ENCODE measurements at regions not wholly inside any gene's neighbourhood (a gene's known extent, or its start where the extent isn't known, plus 50 kb on each side); places are given as distances from the start of the nearest gene placed in this dataset.

DNA sequence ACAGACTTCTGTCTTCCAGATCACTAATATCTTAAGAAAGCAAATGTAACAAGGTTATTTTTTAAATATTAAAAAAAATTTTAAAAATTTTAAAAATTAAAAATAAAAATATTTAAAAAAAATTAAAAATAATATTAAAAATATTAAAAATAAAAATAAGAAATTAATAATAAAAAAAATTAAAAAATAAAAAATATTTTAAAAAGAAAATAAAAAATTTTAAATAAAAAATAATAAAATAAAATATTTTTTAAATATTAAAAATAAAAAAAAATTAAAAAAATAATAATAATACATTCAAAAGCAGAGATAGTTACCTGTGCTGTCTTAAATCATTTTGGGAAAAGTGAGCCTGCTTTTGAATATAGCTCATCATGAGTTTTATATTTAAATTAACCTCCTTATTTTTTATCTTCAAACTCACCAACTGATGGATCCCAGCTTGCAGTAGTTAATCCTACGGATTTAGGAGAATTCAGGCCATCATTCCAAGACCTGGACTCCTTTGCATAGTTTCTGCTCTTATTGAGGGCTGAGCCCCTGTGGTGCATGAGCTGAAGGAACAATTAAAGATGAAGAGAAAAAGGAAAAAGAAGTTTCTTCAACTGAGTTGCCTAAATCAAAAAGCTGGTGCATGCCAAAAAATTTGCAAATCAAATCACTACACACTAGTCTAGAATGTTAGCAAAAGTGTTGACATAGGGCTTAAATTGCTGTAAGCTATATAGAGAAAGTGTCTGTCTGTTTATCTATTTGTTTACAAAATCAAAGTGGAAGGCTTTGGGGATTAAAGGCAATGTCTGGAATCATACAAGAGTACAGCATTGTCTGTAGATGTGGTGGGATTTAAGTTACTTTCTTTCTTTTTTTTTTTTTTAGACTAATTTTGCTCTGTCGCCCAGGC lies 50.5 kb upstream of the ZNF438 start:
- in situ Hi-C loops (cut with HindIII; ENCODE audit: low pct_ligation_motif_present, low pct_unique_long_range_greater_than_20kb, low sequenced_read_pairs), result no loop called here
- DNase-seq, result no peak

- peak; percentile 75 for DNase-seq
- in situ Hi-C loops (cut with HindIII; ENCODE audit: low pct_ligation_motif_present, low pct_unique_long_range_greater_than_20kb, low sequenced_read_pairs), result no loop called here
These were observed 52.1 kb upstream of the ZNF438 start for GRCh38 chr10:31083765-31084184.

GRCh38 chr10:31087011-31087410 lies 55.3 kb upstream of the ZNF438 start:
- DNase-seq, result no peak
- in situ Hi-C loops (cut with HindIII; ENCODE audit: low pct_ligation_motif_present, low pct_unique_long_range_greater_than_20kb, low sequenced_read_pairs), result no loop called here

DNA sequence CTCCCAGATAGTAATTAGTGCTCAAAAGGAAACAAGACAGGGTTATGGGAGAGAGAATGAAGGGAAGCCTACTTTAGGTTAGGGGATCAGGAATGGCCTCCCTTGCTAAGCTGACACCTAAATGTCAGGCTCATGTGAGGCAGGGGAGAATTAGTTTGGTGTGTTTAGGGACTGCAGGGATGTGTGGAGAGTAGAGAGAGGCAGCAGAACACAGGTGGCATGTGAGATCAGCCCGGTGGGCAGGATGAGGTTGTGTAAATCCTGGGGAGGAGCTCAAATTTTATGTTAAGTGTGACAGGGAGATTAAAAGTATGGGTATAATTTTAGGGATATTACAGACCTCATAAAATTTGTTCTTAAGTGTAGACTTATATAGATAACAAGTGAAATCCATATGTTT lies 56.2 kb upstream of the ZNF438 start:
- DNase-seq, result no peak
- in situ Hi-C loops (cut with HindIII; ENCODE audit: low pct_ligation_motif_present, low pct_unique_long_range_greater_than_20kb, low sequenced_read_pairs), result no loop called here

DNA sequence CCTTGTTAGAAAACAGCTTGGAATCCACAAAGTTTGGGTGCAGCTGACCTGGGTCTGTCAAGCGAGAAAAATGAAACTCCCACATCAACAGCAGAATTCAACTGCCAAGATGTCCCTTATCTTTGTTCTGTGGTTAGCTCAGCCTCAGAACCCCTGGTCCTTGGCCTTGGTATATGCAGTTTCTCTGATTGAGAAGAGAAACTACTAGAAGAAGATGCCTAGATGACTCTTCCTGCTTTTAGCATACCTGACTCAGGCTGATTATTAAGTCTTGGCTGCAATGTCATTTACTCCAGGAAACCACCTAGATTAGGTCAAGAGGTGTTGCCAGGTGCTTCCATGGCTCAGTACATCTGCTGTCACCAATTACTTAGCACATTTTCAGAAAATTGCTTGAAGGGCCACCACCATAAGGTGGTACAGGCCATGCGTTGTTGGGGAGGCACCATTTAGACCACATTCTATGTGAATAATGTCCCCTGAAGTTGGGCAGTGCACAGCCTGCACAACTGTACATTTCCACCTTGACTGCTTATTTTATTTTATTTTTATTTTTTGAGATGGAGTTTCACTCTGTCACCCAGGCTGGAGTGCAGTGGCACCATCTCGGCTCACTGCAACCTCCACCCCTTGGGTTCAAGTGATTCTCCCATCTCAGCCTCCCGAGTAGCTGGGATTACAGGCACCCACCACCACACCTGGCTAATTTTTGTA lies 59.4 kb upstream of the ZNF438 start:
- no peak for DNase-seq
- in situ Hi-C loops (cut with HindIII; ENCODE audit: low pct_ligation_motif_present, low pct_unique_long_range_greater_than_20kb, low sequenced_read_pairs), result no loop called here

DNA sequence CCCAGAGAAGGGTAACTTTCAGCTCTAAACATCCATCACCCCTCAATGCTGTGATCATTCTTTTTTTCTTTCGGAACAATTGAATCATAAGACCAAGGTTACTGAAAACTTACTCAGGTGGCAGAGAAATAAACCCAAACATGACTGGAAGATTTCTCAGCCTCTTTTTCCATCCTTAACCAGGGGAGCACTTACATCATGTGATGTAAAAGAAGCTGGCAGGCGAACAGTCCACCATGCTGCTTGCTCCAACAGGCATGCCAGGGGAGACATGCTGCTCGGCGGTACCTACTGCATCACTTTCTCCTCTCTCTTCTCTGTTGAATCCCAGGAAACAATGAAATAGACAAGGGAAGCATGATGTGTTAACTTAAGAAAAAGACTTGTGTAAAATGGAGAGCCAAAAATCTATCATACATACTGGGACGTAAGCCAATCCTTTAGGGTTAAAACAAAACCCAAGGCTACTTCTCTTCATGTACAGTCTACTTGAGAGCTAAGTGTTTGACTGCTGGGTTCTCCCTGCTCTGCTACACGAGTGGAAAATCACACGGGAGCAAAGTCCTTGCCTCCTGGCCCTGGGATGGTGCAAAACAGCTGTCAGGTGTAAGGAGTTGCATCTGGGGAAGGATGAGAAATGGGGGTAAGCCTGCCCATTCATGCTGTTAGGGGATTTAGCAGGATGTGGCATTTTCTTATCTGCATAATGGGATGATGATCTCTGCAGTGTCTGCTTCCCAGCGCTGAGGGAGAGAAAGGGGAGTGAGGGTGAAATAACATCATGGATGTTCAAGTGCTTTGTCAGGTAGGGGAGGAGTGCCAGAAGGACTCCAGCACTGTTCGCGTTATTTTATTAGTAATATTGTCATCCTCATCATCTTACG lies 64.3 kb upstream of the ZNF438 start:
- in situ Hi-C loops (cut with HindIII; ENCODE audit: low pct_ligation_motif_present, low pct_unique_long_range_greater_than_20kb, low sequenced_read_pairs), result no loop called here
- no peak for DNase-seq

- in situ Hi-C loops (cut with HindIII; ENCODE audit: low pct_ligation_motif_present, low pct_unique_long_range_greater_than_20kb, low sequenced_read_pairs), result no loop called here
These were observed 66.4 kb upstream of the ZNF438 start for GRCh38 chr10:31098046-31098445.

DNA sequence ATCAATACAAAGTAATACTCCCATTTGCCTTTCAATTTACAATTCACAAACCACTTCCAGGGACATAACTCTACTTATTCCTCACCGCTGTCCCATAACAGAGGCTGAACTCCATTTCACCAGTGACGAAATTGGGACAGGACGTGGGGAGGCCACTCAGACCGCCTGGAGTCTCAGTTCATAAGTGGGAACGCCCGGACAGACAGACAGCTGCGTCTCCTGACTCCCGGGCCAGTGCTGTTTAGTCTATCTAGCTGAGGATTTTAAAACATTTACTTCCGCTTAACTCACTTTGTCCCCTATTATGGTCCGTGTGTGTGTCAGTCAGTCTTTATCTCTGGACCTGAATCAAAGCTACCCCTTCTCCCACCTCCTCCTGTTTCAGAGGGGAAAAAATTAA lies 67.4 kb upstream of the ZNF438 start:
- in situ Hi-C loops (cut with HindIII; ENCODE audit: low pct_ligation_motif_present, low pct_unique_long_range_greater_than_20kb, low sequenced_read_pairs), result no loop called here
- peak; percentile 10 for DNase-seq

More at GRCh38 chr10:31098046-31098445, 66.4 kb upstream of the ZNF438 start:
- DNase-seq, result no peak

DNA sequence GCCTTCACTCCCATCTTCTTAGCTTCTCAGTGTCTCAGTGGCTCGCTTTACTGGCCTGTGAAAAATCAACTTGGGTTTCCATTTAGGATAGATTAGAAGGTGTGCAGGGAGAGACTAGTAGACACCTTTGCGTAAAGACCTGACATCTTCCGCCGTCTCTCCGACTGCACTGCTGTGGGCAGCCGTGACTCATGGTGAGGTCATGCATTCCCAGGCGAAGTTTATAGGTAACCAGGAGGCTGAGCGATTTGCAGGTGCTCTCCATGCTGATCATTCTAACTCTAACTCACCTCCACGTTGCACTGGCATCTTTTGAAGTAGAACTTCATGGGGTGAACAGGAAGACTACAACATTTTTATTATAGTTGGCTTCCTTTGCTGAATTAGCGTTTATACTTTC lies 68.0 kb upstream of the ZNF438 start:
- DNase-seq, result peak; percentile 81
- in situ Hi-C loops (cut with HindIII; ENCODE audit: low pct_ligation_motif_present, low pct_unique_long_range_greater_than_20kb, low sequenced_read_pairs), result no loop called here

GRCh38 chr10:31100115-31100601 lies 68.5 kb upstream of the ZNF438 start:
- in situ Hi-C loops (cut with HindIII; ENCODE audit: low pct_ligation_motif_present, low pct_unique_long_range_greater_than_20kb, low sequenced_read_pairs), result no loop called here
- DNase-seq, result peak; percentile 5

DNA sequence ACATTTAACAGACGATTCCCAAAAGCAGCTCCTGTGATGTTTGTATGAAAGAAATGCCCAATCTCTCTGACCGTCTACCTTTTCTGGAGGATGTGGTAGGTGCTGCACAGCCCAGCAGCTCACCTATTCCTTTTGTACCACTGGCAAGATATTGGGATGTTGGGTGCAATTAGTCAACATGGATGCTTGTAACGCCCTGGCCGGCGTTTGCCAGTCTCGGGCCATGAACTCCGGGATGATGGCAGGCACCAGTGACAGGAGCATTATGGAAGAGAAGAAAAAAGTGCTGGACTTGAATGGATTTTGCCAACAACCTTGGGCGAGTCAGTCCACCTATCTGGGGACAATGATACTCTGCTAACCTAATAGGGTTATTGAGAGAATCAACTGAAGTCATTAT lies 69.0 kb upstream of the ZNF438 start:
- in situ Hi-C loops (cut with HindIII; ENCODE audit: low pct_ligation_motif_present, low pct_unique_long_range_greater_than_20kb, low sequenced_read_pairs), result no loop called here

DNA sequence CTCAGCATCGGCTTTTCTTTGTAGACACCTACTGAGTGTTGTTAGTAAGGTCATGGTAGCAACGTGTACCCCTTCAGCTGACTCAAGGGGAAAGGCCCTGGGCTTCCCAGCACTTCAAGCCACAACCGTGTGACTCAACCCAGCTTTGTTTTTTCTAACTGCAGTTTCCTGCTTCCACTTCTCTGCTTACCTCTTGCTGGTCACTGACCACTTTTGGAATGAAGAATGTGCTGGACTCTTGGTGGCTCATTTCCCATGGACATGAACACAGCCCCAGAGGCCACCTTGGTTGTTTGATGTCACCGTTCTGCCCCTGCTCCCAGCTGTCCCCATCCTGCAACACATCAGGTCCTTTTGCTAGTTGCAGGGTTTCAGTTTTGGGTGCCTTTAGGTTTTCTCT lies 69.5 kb upstream of the ZNF438 start:
- in situ Hi-C loops (cut with HindIII; ENCODE audit: low pct_ligation_motif_present, low pct_unique_long_range_greater_than_20kb, low sequenced_read_pairs), result no loop called here
- DNase-seq, result peak; percentile 72

More for the DNA sequence above, 69.0 kb upstream of the ZNF438 start:
- no peak for DNase-seq

DNA sequence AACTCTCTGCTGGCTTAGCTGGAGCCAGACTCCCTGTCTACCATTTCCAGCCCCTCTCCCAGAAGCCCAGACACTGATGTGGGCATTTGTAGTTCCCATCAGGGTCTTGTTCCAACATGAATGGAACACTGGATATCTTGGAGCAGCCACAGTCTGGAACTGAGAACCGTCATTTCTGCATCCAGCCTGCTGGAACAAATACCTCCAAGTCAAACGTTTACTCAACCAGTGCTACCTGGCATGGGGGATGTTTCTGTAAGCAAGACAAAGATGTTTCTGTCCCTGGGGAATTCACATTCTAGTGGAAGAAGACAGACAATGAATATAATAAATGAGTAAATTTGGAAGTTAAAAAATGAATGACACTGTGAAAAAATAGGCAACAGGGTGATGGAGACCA lies 70.8 kb upstream of the ZNF438 start:
- no peak for DNase-seq
- in situ Hi-C loops (cut with HindIII; ENCODE audit: low pct_ligation_motif_present, low pct_unique_long_range_greater_than_20kb, low sequenced_read_pairs), result no loop called here

GRCh38 chr10:31103112-31103511 lies 71.4 kb upstream of the ZNF438 start:
- DNase-seq, result no peak
- in situ Hi-C loops (cut with HindIII; ENCODE audit: low pct_ligation_motif_present, low pct_unique_long_range_greater_than_20kb, low sequenced_read_pairs), result no loop called here

- DNase-seq, result no peak
These were observed 81.3 kb upstream of the ZNF438 start for GRCh38 chr10:31112961-31113360.

DNA sequence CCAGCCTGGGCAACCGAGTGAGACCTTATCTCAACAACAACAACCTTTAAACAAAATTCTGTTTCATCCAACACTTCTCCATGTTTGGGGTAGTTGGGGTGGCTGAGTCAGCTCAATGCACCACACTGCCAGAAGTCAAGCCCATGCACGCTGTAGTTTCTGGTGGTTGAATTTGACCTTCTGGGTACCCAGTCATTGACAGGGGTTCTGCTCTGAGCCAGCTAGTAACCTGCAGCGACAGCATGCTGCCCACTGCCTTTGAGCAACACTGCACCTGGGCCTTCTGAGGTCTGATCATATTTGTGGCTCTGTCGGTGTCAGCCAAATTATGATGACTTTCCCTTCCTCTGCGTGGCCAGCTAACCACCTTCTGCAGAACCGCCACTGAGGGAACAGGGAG lies 84.6 kb upstream of the ZNF438 start:
- DNase-seq, result no peak
- in situ Hi-C loops (cut with HindIII; ENCODE audit: low pct_ligation_motif_present, low pct_unique_long_range_greater_than_20kb, low sequenced_read_pairs), result no loop called here

More at GRCh38 chr10:31112961-31113360, 81.3 kb upstream of the ZNF438 start:
- in situ Hi-C loops (cut with HindIII; ENCODE audit: low pct_ligation_motif_present, low pct_unique_long_range_greater_than_20kb, low sequenced_read_pairs), result no loop called here

GRCh38 chr10:31118556-31118955 lies 86.9 kb upstream of the ZNF438 start:
- in situ Hi-C loops (cut with HindIII; ENCODE audit: low pct_ligation_motif_present, low pct_unique_long_range_greater_than_20kb, low sequenced_read_pairs), result no loop called here
- no peak for DNase-seq

GRCh38 chr10:31120392-31120791 lies 88.7 kb upstream of the ZNF438 start:
- DNase-seq, result no peak
- in situ Hi-C loops (cut with HindIII; ENCODE audit: low pct_ligation_motif_present, low pct_unique_long_range_greater_than_20kb, low sequenced_read_pairs), result no loop called here
